PFSK-1 (cell line): ENCODE measurements at regions not wholly inside any gene's neighbourhood (a gene's known extent, or its start where the extent isn't known, plus 50 kb on each side); places are given as distances from the start of the nearest gene placed in this dataset.

Source experiments
- FOXP2 ChIP-seq: optimal IDR thresholded peaks from 2 replicates; pipeline ENCODE3; 2011; ENCODE audit warnings: borderline replicate concordance, control low read depth, inconsistent platforms; ENCODE audit not compliant: insufficient read depth; ENCODE audit errors: extremely low read length, extremely low read depth
- POLR2AphosphoS5 ChIP-seq: IDR thresholded peaks from 2 replicates; pipeline ENCODE4 v1.6.1; 2012; ENCODE audit warnings: low read depth, mild to moderate bottlenecking, control low read depth, low read length, moderate library complexity
- REST ChIP-seq, 2 experiments: IDR thresholded peaks; 2 replicates each; pipeline versions ENCODE4 v1.6.1 to v1.8.0; 2011 to 2012; ENCODE audit warnings: low read depth in 2 of 2, low read length in 2 of 2, control low read depth in 1 of 2, inconsistent platforms in 1 of 2, mild to moderate bottlenecking in 1 of 2, moderate library complexity in 1 of 2; ENCODE audit not compliant: insufficient read depth in 1 of 2
- SIN3A ChIP-seq: IDR thresholded peaks from 2 replicates; pipeline ENCODE4 v1.6.1; 2012; ENCODE audit warnings: mild to moderate bottlenecking, low read length, moderate library complexity, borderline replicate concordance; ENCODE audit not compliant: insufficient read depth
- TAF1 ChIP-seq: IDR thresholded peaks from 2 replicates; pipeline ENCODE4 v1.6.1; 2012; ENCODE audit warnings: low read length, control low read depth, borderline replicate concordance; ENCODE audit not compliant: insufficient read depth

- TF ChIP-seq SIN3A (no peak), POLR2AphosphoS5 (no peak), REST (IDR thresholded peaks at IDR 0.05; ENCODE audit: insufficient read depth in 1 of 2, low read depth in 2 of 2, low read length in 2 of 2) (no peak), TAF1 (no peak), FOXP2 (no peak)
Measured at GRCh38 chr18:29164020-29164706, 987.2 kb upstream of the CDH2 start.

- TF ChIP-seq POLR2AphosphoS5 (no peak), REST (IDR thresholded peaks at IDR 0.05; ENCODE audit: insufficient read depth in 1 of 2, low read depth in 2 of 2, low read length in 2 of 2) (no peak), FOXP2 (no peak), TAF1 (no peak), SIN3A (no peak)
Measured at GRCh38 chr18:29163596-29163995, 986.7 kb upstream of the CDH2 start.

GRCh38 chr18:29161429-29161828 lies 984.5 kb upstream of the CDH2 start:
- TF ChIP-seq POLR2AphosphoS5, result no peak
- TF ChIP-seq FOXP2, result no peak
- no peak for TF ChIP-seq REST (IDR thresholded peaks at IDR 0.05; ENCODE audit: insufficient read depth in 1 of 2, low read depth in 2 of 2, low read length in 2 of 2)
- no peak for TF ChIP-seq SIN3A
- TF ChIP-seq TAF1, result no peak

GRCh38 chr18:29160170-29160569 lies 983.2 kb upstream of the CDH2 start:
- TF ChIP-seq FOXP2 (no peak), TAF1 (no peak), SIN3A (no peak), POLR2AphosphoS5 (no peak), REST (IDR thresholded peaks at IDR 0.05; ENCODE audit: insufficient read depth in 1 of 2, low read depth in 2 of 2, low read length in 2 of 2) (no peak)
